ENCODE measurements at regions not wholly inside any gene's neighbourhood (a gene's known extent, or its start where the extent isn't known, plus 50 kb on each side); places are given as distances from the start of the nearest gene placed in this dataset.

GRCh38 chr6:91031581-91031980 is 444.7 kb upstream of the MAP3K7 start:
- TF ChIP-seq CTCF (IDR thresholded peaks at IDR 0.05), result no peak
- no peak for TF ChIP-seq POLR2A (IDR thresholded peaks at IDR 0.05)
- Histone ChIP-seq H3K27me3 (peaks cover 0 to 5% (median 0%) of the 10 kb centered on the region in 9 donors), H3K36me3 (no peaks in the 10 kb centered on the region), H3K4me3 (no peak overlapping the region), H3K9me3 (no peaks in the 10 kb centered on the region), H3K27ac (no peak overlapping the region), H3K4me1 (no peaks in the 10 kb centered on the region)
- WGBS, 4 donors, result 81 to 85% (median 83%) methylated on average over 4 of the region's 4 CpGs
- DNase-seq (no peak), ATAC-seq (no peak)
- intact Hi-C loops (cut with DNase I), result no loop called here

- Histone ChIP-seq H3K4me3 (no peak overlapping the region), H3K36me3 (no peaks in the 10 kb centered on the region), H3K27me3 (peaks cover 0 to 5% (median 0%) of the 10 kb centered on the region in 9 donors), H3K4me1 (no peaks in the 10 kb centered on the region), H3K9me3 (no peaks in the 10 kb centered on the region), H3K27ac (no peak overlapping the region)
- WGBS, 4 donors, result 35 to 38% (median 36%) methylated on average over 6 of the region's 6 CpGs
- ATAC-seq (no peak), DNase-seq (no peak)
- intact Hi-C loops (cut with DNase I), result no loop called here
- TF ChIP-seq POLR2A (IDR thresholded peaks at IDR 0.05), result no peak
Measured at GRCh38 chr6:91029211-91029610, 442.3 kb upstream of the MAP3K7 start.

GRCh38 chr6:91023529-91023928 is 436.7 kb upstream of the MAP3K7 start:
- intact Hi-C loops (cut with DNase I), result no loop called here
- Histone ChIP-seq H3K4me1 (no peaks in the 10 kb centered on the region), H3K27ac (no peak overlapping the region), H3K27me3 (peaks cover 0 to 3% (median 0%) of the 10 kb centered on the region in 9 donors), H3K4me3 (no peak overlapping the region), H3K36me3 (no peaks in the 10 kb centered on the region), H3K9me3 (no peaks in the 10 kb centered on the region)
- DNase-seq (no peak), ATAC-seq (no peak)
- TF ChIP-seq POLR2A (IDR thresholded peaks at IDR 0.05) (no peak), CTCF (IDR thresholded peaks at IDR 0.05) (no peak)

- H3K4me3 ChIP-seq, result no peak overlapping the region
- intact Hi-C loops (cut with DNase I), result no loop called here
- 40 to 51% (median 45%) methylated on average over 1 of the region's 1 CpG for WGBS, 4 donors
- no peaks in the 10 kb centered on the region for H3K9me3 ChIP-seq
- ATAC-seq (no peak), DNase-seq (no peak)
- TF ChIP-seq POLR2A (IDR thresholded peaks at IDR 0.05) (no peak), CTCF (IDR thresholded peaks at IDR 0.05) (no peak)
- H3K36me3 ChIP-seq, result no peaks in the 10 kb centered on the region
- H3K4me1 ChIP-seq, result no peaks in the 10 kb centered on the region
- no peak overlapping the region for H3K27ac ChIP-seq
- H3K27me3 ChIP-seq, result no peaks in the 10 kb centered on the region
Measured at GRCh38 chr6:91020744-91021143, 433.9 kb upstream of the MAP3K7 start.

GRCh38 chr6:91018586-91018985 is 431.7 kb upstream of the MAP3K7 start:
- H3K4me3 ChIP-seq, result no peak overlapping the region
- ATAC-seq (no peak), DNase-seq (no peak)
- no peak overlapping the region for H3K27ac ChIP-seq
- TF ChIP-seq CTCF (IDR thresholded peaks at IDR 0.05), result no peak
- TF ChIP-seq POLR2A (IDR thresholded peaks at IDR 0.05), result no peak
- intact Hi-C loops (cut with DNase I), result no loop called here
- H3K27me3 ChIP-seq, result no peaks in the 10 kb centered on the region
- no peaks in the 10 kb centered on the region for H3K36me3 ChIP-seq
- no peaks in the 10 kb centered on the region for H3K9me3 ChIP-seq
- 95 to 99% (median 97%) methylated on average over 3 of the region's 3 CpGs for WGBS, 4 donors
- no peaks in the 10 kb centered on the region for H3K4me1 ChIP-seq
